Large intestine (tissue), 3 donors: ENCODE measurements at regions not wholly inside any gene's neighbourhood (a gene's known extent, or its start where the extent isn't known, plus 50 kb on each side); places are given as distances from the start of the nearest gene placed in this dataset.

ENCODE experiments used
- DNase-seq, 2 donors: peaks; one replicate each; pipeline versions ENCODE4 v3.0.0 to v3.0.0-alpha.2; 2013
- H3K27ac ChIP-seq: one replicate; pipeline ENCODE4 v1.5.1; 2013; ENCODE audit warnings: low read length
- H3K27me3 ChIP-seq: 2 replicates; pipeline ENCODE4 v1.6.1; 2013; ENCODE audit warnings: low read length; ENCODE audit not compliant: control insufficient read depth, insufficient read depth
- H3K36me3 ChIP-seq: 2 replicates; pipeline ENCODE4 v1.6.1; 2013; ENCODE audit warnings: low read length; ENCODE audit not compliant: control insufficient read depth, insufficient read depth
- H3K4me1 ChIP-seq: one replicate; pipeline ENCODE4 v1.6.1; 2013; ENCODE audit warnings: low read length; ENCODE audit not compliant: control insufficient read depth, insufficient read depth
- H3K4me3 ChIP-seq: one replicate; pipeline ENCODE4 v1.5.1; 2013; ENCODE audit warnings: low read length
- H3K9me3 ChIP-seq: one replicate; pipeline ENCODE4 v1.6.1; 2013; ENCODE audit warnings: mild to moderate bottlenecking, low read depth, low read length, moderate library complexity; ENCODE audit not compliant: control insufficient read depth
- WGBS: methylation state at CpG from one replicate; pipeline ENCODE4 v1.1.5; 2013; ENCODE audit warnings: low lambda C conversion rate; ENCODE audit not compliant: insufficient coverage; 5-methylcytosine and 5-hydroxymethylcytosine counted together

DNA sequence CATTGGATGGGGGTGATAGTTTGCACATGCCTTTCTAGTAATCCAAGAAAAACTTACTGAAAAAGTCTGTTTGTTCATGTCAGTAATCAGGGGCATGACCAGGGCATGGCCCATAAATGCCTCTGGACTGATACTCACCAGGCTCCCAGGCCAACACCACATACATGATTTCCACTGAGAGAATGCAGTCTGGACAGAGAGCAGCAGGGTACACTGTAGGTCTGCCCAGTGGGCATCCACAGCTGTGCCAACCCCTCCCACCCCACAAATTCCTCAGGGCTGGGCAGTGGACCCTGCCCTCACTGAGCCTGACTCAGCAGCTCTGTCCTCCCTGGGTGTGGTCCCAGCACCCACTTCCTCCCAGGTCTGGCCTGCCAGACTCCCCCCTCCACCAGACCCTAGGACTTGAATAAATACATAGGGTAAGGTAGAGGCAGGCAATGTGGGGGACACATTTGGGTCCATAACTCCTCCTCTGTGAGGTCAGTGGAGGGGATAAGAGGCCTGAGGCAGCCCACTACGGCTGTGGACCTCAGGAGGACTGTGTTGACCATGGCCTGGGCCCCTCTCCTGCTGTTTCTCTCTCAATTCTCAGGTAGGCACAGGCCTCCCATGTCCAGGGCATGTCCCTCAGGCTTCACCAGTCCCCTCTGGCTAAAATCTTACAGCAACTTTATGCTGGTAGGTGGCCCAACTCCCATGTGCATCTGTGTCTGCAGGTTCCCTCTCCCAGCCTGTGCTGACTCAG is 92.2 kb upstream of the TOP3B start:
- Histone ChIP-seq H3K27me3 (peaks cover 9% of the 10 kb centered on the region), H3K4me3 (no peak overlapping the region), H3K9me3 (no peaks in the 10 kb centered on the region), H3K4me1 (peaks cover 9% of the 10 kb centered on the region), H3K27ac (no peak overlapping the region), H3K36me3 (no peaks in the 10 kb centered on the region)
- peak; percentile 49 to 50 for DNase-seq
- WGBS = no CpG with 5 or more reads among the region's 1 CpG

DNA sequence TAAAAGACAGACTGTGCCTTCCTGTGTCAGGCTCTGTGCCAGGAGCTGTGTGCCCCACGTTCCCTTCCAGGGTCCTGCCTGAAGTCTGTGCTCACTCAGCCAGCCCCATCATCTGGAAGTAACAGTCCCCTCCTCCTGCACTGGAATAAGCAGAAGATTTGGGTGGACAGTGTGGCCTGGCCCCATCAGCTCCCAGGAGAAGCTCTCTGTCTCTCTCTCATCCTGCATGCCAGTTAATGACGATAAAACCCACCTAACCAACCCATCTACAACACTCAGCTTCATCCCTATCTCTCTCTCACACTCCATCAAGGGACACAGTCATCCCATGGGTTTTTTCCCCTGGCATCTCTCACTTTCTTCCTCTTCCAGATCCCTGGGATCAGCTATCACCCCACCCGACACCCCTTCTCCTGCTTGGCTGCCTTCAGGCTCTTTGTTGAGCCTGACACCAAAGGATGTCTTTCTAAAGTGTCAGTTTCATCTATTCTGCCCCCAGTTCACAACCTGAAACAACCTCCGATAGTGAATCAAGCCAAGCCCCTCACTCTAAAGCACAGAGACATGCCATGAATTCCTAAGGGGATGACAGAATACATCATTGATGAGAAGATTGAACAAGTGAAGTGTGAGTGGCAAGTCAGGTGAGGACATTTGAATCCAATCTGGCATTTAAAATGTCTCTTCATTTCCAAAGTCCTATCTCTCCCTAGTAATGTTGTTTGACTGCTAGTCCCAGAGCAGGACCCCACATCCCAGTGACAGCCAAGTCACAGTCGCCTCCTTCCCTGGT is 91.4 kb upstream of the TOP3B start:
- no peak overlapping the region for H3K4me3 ChIP-seq
- H3K9me3 ChIP-seq = no peaks in the 10 kb centered on the region
- no peak for DNase-seq
- H3K36me3 ChIP-seq = no peaks in the 10 kb centered on the region
- H3K27ac ChIP-seq = no peak overlapping the region
- H3K27me3 ChIP-seq = peaks cover 10% of the 10 kb centered on the region
- WGBS = no CpG with 5 or more reads among the region's 5 CpGs
- peaks cover 9% of the 10 kb centered on the region for H3K4me1 ChIP-seq

DNA sequence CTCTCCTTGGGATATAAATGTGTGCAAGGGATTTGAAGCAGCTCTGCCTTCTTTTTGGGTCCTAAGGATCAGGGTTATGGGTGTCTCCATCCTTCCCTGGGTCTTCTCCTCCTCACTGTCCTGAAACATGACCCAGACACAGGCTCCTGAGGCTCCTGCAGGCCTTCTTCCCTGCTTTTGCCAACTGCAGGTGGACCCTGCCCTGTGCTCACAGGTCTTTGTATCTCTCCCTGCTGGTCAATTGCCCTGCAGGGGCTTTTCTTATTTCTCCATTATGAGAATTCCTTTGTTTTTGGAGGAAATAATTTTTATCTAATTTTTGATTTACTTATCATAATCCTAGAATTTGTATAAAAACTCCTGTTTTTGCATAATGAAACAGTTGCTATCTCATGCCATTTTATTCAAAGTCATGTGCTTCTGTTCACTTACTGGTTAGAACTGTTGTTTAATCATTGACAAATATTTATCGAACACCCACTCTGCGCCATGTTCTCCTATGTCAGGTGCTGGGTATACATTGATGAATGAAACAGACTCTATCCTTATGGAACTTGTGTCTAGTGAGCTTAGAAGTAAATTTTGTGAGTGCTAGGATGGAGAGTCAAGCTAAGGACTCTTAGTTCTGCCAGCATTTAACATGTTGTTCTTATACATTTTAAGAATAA is 89.7 kb upstream of the TOP3B start:
- peaks cover 9% of the 10 kb centered on the region for H3K4me1 ChIP-seq
- no peaks in the 10 kb centered on the region for H3K9me3 ChIP-seq
- WGBS = no CpG with 5 or more reads among the region's 2 CpGs
- no peak overlapping the region for H3K4me3 ChIP-seq
- peaks cover 10% of the 10 kb centered on the region for H3K27me3 ChIP-seq
- no peaks in the 10 kb centered on the region for H3K36me3 ChIP-seq
- DNase-seq = no peak
- no peak overlapping the region for H3K27ac ChIP-seq

DNA sequence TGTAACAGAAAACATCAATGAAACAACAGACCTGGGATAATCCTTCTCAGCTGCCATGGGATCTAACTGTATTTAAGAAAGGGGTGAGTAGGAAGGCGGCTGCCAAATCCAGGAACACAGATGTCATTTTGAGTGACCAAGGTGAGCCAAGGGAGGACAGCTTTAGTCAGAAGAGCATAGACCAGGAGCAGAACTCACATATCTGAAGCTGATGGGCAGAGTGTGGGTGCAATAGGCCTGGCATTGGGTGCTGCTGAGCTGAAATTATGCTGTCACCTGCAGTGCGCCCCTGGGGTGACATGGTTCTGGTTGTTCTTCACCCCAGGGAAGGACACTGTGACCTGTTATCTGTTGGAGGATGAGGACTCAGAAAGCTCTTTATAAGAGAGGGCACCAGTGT is 88.9 kb upstream of the TOP3B start:
- whole genome bisulfite sequencing = no CpG with 5 or more reads among the region's 2 CpGs
- Histone ChIP-seq H3K27ac (no peak overlapping the region), H3K4me3 (no peak overlapping the region), H3K9me3 (no peaks in the 10 kb centered on the region), H3K36me3 (no peaks in the 10 kb centered on the region), H3K27me3 (peaks cover 10% of the 10 kb centered on the region), H3K4me1 (peaks cover 9% of the 10 kb centered on the region)
- no peak for DNase-seq

DNA sequence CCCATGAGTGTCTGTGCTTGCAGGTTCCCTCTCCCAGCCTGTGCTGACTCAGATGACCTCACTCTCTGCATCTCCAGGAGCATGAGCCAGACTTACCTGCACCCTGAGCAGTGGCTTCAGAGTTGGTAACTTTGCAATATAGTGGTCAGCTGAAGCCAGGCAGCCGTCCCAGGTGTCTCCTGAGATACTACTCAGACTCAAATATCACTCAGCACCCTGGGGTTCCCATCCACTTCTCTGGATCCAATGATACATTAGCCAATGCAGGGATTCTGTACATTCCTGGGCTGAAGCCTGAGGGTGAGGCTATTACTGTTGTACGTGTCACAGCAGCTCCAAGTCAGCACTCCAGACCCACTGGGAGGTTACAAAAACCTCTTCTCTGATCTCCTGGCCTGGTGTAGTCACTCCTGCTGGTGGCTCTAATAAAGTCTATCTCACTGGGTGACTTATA is 87.8 kb upstream of the TOP3B start:
- no CpG with 5 or more reads among the region's 2 CpGs for whole genome bisulfite sequencing
- no peak for DNase-seq
- Histone ChIP-seq H3K27me3 (peaks cover 10% of the 10 kb centered on the region), H3K4me3 (no peak overlapping the region), H3K27ac (no peak overlapping the region), H3K36me3 (no peaks in the 10 kb centered on the region), H3K9me3 (no peaks in the 10 kb centered on the region), H3K4me1 (peaks cover 9% of the 10 kb centered on the region)

DNA sequence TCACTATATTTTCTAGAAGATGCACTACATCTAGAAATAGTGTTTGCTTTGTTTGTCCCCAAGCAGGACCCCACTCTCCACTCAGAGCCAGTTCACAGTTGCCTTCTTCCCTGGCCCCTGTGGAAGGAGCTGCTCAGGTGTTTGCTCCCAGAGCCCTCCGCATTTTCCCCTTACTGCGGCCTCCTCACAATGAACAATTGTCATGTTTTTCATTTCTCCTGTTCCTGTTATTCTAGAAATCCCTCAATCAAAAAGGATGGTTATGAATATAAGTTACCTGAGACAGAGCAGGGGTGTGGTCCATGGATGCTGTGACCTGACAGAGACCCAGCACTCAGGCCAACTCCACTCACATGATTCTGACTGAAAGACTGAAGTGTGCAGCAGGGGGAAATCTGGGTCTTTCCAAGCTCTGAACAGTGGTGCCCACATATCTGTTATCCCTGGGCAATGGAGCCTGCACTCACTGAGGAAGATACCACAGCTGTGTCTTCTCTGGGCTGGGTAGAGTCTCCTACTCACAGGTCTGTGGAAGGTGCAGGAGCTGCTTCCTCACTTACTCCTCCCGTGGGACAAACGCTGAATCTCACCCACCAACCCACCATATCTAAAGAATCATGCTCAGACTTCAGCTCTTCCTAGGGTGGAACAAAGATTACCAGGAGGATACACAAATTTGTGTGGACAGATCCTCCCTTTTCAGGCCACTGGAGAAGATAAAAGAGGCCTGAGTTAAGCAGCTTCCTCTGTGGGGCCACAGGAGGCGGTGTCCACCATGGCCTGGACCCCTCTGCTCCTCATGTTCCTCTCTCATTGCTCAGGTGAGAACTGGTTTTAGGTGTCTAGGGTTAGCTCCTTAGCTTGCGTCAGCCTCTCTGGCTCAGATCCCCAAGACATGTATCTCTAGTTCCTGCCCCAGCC is 87.1 kb upstream of the TOP3B start:
- WGBS = no CpG with 5 or more reads among the region's 6 CpGs
- H3K9me3 ChIP-seq = no peaks in the 10 kb centered on the region
- no peak for DNase-seq
- H3K4me1 ChIP-seq = peaks cover 5% of the 10 kb centered on the region
- H3K27me3 ChIP-seq = peaks cover 10% of the 10 kb centered on the region
- H3K27ac ChIP-seq = no peak overlapping the region
- H3K36me3 ChIP-seq = no peaks in the 10 kb centered on the region
- H3K4me3 ChIP-seq = no peak overlapping the region

DNA sequence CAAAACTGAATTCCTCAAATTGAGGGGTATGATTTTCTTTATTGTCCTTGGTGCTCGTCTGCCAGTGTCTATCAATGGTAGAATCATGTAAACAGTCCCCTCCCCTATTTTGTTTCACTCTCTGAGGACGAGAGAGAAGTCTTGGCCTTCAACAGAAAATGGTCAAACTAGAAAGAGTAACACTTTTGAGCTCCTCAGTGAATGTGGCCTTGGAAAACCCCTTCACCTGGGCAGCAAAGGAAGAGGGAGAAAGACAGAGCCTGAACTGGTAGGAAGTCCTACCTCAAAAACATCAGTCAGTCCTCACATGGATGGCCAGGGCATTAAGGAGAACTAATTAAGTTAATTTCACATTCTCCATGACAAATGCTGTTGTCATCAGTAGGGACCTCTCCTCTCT is 86.1 kb upstream of the TOP3B start:
- Histone ChIP-seq H3K27ac (no peak overlapping the region), H3K27me3 (peaks cover 10% of the 10 kb centered on the region), H3K9me3 (no peaks in the 10 kb centered on the region), H3K4me3 (no peak overlapping the region), H3K4me1 (no peaks in the 10 kb centered on the region), H3K36me3 (no peaks in the 10 kb centered on the region)
- WGBS = no CpG with 5 or more reads among the region's 2 CpGs
- no peak for DNase-seq

DNA sequence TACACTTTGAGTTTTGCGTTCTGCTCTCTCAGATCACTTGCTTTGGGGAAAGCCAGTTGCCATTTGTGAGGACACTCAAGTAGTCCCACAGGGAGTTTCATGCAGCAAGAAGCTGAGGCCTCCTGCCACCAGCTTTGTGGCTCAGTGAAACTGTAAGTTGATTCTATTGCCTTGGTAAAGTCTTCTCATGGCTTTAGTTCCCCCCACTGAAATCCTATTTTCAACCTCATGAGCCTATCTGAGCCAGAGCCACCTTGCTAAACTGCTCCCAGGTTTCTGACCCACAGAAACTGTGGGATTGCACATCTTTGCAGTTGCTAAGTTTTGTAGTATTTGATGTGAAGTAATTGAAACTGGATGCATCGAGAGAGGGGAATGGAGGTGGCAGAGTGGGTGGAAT is 85.4 kb upstream of the TOP3B start:
- H3K4me1 ChIP-seq = no peaks in the 10 kb centered on the region
- H3K36me3 ChIP-seq = no peaks in the 10 kb centered on the region
- H3K27ac ChIP-seq = no peak overlapping the region
- H3K4me3 ChIP-seq = no peak overlapping the region
- H3K27me3 ChIP-seq = peaks cover 10% of the 10 kb centered on the region
- WGBS = no CpG with 5 or more reads among the region's 2 CpGs
- DNase-seq = no peak
- no peaks in the 10 kb centered on the region for H3K9me3 ChIP-seq

DNA sequence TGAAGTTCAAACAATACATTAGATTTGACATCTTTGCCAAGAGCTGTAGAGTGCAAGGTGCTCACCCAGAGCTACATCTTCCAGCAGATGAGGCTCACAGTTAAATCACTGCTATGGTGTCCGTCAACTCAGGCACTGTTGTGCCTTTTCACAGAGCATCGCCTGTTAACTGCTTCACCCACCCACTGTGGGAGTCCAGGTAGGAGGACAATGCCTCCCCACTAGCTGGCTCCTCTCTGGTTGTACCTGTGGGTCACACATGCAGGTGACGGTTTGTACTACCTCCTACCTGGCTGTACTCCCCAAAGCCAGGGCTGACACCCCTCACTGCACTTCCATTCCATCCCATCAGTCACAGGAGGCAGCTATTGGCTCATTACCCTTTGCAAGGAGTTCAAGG is 84.6 kb upstream of the TOP3B start:
- Histone ChIP-seq H3K9me3 (no peaks in the 10 kb centered on the region), H3K27ac (no peak overlapping the region), H3K27me3 (peaks cover 10% of the 10 kb centered on the region), H3K4me3 (no peak overlapping the region), H3K4me1 (no peaks in the 10 kb centered on the region), H3K36me3 (no peaks in the 10 kb centered on the region)
- WGBS = no CpG with 5 or more reads among the region's 3 CpGs
- DNase-seq = no peak

DNA sequence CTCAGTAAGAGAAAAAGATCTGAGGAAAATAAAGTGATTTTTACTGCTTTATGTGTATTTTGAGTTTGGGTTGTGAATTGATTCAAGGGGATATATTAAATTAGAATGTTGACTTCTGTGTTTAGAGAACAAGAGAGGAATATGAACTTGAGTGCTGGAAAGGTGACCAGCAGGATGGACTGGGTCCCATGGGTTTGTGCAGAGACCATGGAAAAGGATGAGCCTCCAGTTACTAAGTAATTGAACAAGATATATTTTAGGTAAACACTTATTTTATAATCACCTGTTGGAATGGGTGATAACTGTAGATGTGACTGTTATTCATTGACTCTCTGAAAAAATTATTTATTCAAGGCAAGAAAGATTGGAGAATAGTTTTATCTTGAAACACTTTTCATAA is 82.0 kb upstream of the TOP3B start:
- Histone ChIP-seq H3K9me3 (no peaks in the 10 kb centered on the region), H3K4me3 (no peak overlapping the region), H3K27me3 (peaks cover under 1% of the 10 kb centered on the region), H3K36me3 (no peaks in the 10 kb centered on the region), H3K27ac (no peak overlapping the region), H3K4me1 (peaks cover 2% of the 10 kb centered on the region)
- no peak for DNase-seq
